OCI-LY3 (cell line): ENCODE measurements at regions not wholly inside any gene's neighbourhood (a gene's known extent, or its start where the extent isn't known, plus 50 kb on each side); places are given as distances from the start of the nearest gene placed in this dataset.

ENCODE experiments used
- H2AFZ ChIP-seq: fragments of 200-600, 300-600 bp; shearing (Covaris generic); 2 replicates; pipeline ENCODE4 v1.6.0; 2014; ENCODE audit warnings: antibody characterized with exemption, low read depth, low read length
- H3K27ac ChIP-seq: fragments of 200-600, 300-600 bp; sonication (generic); 2 replicates; pipeline ENCODE4 v1.5.1; 2014; ENCODE audit warnings: mild to moderate bottlenecking, low read length, moderate library complexity, mixed read lengths
- H3K27me3 ChIP-seq: fragments of 200-600, 300-600 bp; sonication (generic); 2 replicates; pipeline ENCODE4 v1.6.1; 2014; ENCODE audit warnings: low read depth, low read length, mixed read lengths
- H3K36me3 ChIP-seq: fragments of 200-600, 300-600 bp; sonication (generic); replicated peaks from 2 replicates; pipeline ENCODE3; 2014; ENCODE audit warnings: low read depth, low read length, mixed read lengths
- H3K4me1 ChIP-seq: fragments of 300-600, 200-600 bp; sonication (generic); 2 replicates; pipeline ENCODE4 v1.6.1; 2014; ENCODE audit warnings: low read length, mixed read lengths
- H3K4me2 ChIP-seq: fragments of 200-600, 300-600 bp; sonication (generic); 2 replicates; pipeline ENCODE4 v1.6.1; 2014; ENCODE audit warnings: low read length, mixed read lengths
- H3K4me3 ChIP-seq: fragments of 300-600, 200-600 bp; sonication (generic); 2 replicates; pipeline ENCODE4 v1.5.1; 2014; ENCODE audit warnings: antibody characterized with exemption, mild to moderate bottlenecking, low read length, moderate library complexity
- H3K79me2 ChIP-seq: fragments of 300-600, 200-600 bp; shearing (Covaris generic); 2 replicates; pipeline ENCODE4 v1.6.1; 2014; ENCODE audit warnings: mild to moderate bottlenecking, low read length, mixed read lengths
- H3K9ac ChIP-seq: fragments of 300-600, 200-600 bp; shearing (Covaris generic); 2 replicates; pipeline ENCODE4 v1.6.0; 2014; ENCODE audit warnings: mild to moderate bottlenecking, low read length, moderate library complexity
- H3K9me3 ChIP-seq: fragments of 200-600, 300-600 bp; shearing (Covaris generic); 2 replicates; pipeline ENCODE4 v1.6.1; 2014; ENCODE audit warnings: low read length, mixed read lengths; ENCODE audit not compliant: insufficient read depth
- H4K20me1 ChIP-seq: fragments of 200-600, 300-600 bp; sonication (generic); 2 replicates; pipeline ENCODE4 v1.6.1; 2016; ENCODE audit warnings: low read length, mixed read lengths; ENCODE audit not compliant: insufficient read depth
- EZH2phosphoT487 ChIP-seq: fragments of 200-600 bp; shearing (Covaris generic); IDR thresholded peaks from 2 replicates; pipeline ENCODE4 v1.6.1; 2018; ENCODE audit warnings: antibody characterized with exemption, mixed run types, low read depth
- TF ChIP-seq, protein P1 (sequence below): fragments of 200-600, 300-600 bp; sonication (generic); IDR thresholded peaks from 2 replicates; pipeline ENCODE4 v1.5.1; 2014; ENCODE audit warnings: antibody characterized with exemption, low read length, low read depth

- H3K79me2 ChIP-seq = no peaks in the 10 kb centered on the region
- no peaks in the 10 kb centered on the region for H3K9me3 ChIP-seq
- H3K4me1 ChIP-seq = peaks cover 5% of the 10 kb centered on the region
- no peak overlapping the region for H3K4me3 ChIP-seq
- no peak overlapping the region for H3K4me2 ChIP-seq
- no peak for TF ChIP-seq EZH2phosphoT487
- TF ChIP-seq, protein P1, sequence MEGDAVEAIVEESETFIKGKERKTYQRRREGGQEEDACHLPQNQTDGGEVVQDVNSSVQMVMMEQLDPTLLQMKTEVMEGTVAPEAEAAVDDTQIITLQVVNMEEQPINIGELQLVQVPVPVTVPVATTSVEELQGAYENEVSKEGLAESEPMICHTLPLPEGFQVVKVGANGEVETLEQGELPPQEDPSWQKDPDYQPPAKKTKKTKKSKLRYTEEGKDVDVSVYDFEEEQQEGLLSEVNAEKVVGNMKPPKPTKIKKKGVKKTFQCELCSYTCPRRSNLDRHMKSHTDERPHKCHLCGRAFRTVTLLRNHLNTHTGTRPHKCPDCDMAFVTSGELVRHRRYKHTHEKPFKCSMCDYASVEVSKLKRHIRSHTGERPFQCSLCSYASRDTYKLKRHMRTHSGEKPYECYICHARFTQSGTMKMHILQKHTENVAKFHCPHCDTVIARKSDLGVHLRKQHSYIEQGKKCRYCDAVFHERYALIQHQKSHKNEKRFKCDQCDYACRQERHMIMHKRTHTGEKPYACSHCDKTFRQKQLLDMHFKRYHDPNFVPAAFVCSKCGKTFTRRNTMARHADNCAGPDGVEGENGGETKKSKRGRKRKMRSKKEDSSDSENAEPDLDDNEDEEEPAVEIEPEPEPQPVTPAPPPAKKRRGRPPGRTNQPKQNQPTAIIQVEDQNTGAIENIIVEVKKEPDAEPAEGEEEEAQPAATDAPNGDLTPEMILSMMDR = no peak
- no peaks in the 10 kb centered on the region for H3K36me3 ChIP-seq
- H3K27me3 ChIP-seq = no peaks in the 10 kb centered on the region
- H3K27ac ChIP-seq = no peak overlapping the region
- H4K20me1 ChIP-seq = no peaks in the 10 kb centered on the region
- no peak overlapping the region for H2AFZ ChIP-seq
- no peak overlapping the region for H3K9ac ChIP-seq
Observed at GRCh38 chr3:110059431-110059830, 722.1 kb upstream of the DPPA4 start.

DNA sequence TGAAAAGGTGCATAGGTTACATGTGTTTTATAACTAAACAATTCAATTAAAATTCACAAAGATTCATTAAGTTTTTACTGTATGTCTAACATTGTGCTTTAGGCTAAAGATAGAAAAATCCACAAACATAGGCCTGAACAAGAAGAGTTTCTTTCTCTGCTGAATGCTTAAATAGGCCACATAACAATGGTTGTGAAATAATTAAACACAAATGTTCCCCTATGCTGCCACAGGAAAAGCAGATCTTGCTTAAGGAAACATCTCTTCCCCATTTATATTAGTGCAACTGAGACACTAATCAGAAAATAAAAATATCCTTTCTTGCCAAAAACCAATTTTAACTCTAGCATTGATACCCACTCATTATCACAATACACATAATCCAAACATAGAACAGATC is 725.4 kb upstream of the DPPA4 start:
- Histone ChIP-seq H3K36me3 (no peaks in the 10 kb centered on the region), H3K9ac (no peak overlapping the region), H3K79me2 (no peaks in the 10 kb centered on the region), H3K4me3 (no peak overlapping the region), H3K4me1 (peaks cover 5% of the 10 kb centered on the region), H2AFZ (no peak overlapping the region), H4K20me1 (no peaks in the 10 kb centered on the region), H3K9me3 (no peaks in the 10 kb centered on the region), H3K27ac (no peak overlapping the region), H3K27me3 (no peaks in the 10 kb centered on the region), H3K4me2 (no peak overlapping the region)
- TF ChIP-seq, protein P1 = no peak

DNA sequence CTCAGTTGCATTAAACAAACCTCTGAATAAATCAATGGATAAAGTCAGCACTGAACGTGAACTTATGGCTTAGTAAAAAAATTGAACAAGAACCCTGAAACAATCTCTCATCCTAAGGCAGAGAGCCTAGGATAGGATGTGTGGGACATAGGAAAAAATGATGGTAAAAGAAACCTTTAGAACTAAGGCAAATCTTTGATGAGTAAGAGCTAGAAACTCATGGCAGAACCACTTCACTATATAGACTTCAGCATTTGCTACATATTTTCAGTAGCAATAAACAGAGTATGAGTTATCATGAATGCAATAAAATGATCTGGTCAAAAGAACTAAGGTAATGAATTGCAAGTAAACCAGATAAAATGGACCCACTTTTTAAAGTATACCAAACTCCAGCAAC is 725.8 kb upstream of the DPPA4 start:
- no peak for TF ChIP-seq EZH2phosphoT487
- TF ChIP-seq, protein P1 = no peak
- Histone ChIP-seq H3K27me3 (no peaks in the 10 kb centered on the region), H3K36me3 (no peaks in the 10 kb centered on the region), H3K9ac (no peak overlapping the region), H2AFZ (no peak overlapping the region), H3K4me1 (peaks cover 5% of the 10 kb centered on the region), H3K4me2 (no peak overlapping the region), H3K79me2 (no peaks in the 10 kb centered on the region), H4K20me1 (no peaks in the 10 kb centered on the region), H3K27ac (no peak overlapping the region), H3K9me3 (no peaks in the 10 kb centered on the region), H3K4me3 (no peak overlapping the region)

DNA sequence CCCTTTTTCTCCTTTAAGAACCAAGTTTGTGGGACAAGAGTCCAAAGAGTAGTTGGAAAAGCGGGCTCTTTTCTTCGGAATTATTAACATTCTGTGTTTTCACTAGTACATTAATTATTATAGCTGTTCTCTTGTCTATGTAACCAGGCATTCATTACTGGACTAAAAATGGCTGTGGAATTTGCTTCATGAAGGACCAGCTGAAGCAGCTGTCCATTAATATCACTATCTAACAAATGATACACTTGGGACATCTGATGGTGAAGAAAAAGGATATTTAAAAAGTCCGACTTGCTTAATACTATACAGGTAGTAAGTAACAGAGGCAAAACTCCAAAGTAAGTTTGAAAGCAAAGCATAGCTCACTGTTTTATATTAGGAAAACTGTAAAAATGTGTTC is 728.9 kb upstream of the DPPA4 start:
- TF ChIP-seq, protein P1 = no peak
- no peak for TF ChIP-seq EZH2phosphoT487
- H4K20me1 ChIP-seq = peaks cover 6% of the 10 kb centered on the region; the same call in 1 of the 2 replicates
- peaks cover 18% of the 10 kb centered on the region for H3K4me1 ChIP-seq
- no peaks in the 10 kb centered on the region for H3K36me3 ChIP-seq
- no peak overlapping the region for H3K4me3 ChIP-seq
- H3K9me3 ChIP-seq = no peaks in the 10 kb centered on the region
- H2AFZ ChIP-seq = no peak overlapping the region
- no peak overlapping the region for H3K27ac ChIP-seq
- H3K4me2 ChIP-seq = no peak overlapping the region
- H3K79me2 ChIP-seq = no peaks in the 10 kb centered on the region
- no peak overlapping the region for H3K9ac ChIP-seq
- H3K27me3 ChIP-seq = no peaks in the 10 kb centered on the region
